H9 (cell line): ENCODE measurements at regions not wholly inside any gene's neighbourhood (a gene's known extent, or its start where the extent isn't known, plus 50 kb on each side); places are given as distances from the start of the nearest gene placed in this dataset.

Experiments used
- DNase-seq: peaks from one replicate; pipeline ENCODE4 v3.0.0-alpha.2; 2017
- H2AFZ ChIP-seq: one replicate; pipeline ENCODE4 v1.6.1; 2013; ENCODE audit warnings: mild to moderate bottlenecking, low read length, control low read depth, moderate library complexity
- H2AK5ac ChIP-seq: 2 replicates; pipeline ENCODE4 v1.6.1; 2013; ENCODE audit warnings: low read length, control low read depth, mixed read lengths; ENCODE audit not compliant: insufficient read length
- H2BK120ac ChIP-seq: one replicate; pipeline ENCODE4 v1.6.1; 2013; ENCODE audit warnings: low read depth, mild to moderate bottlenecking, low read length, control low read depth, inconsistent platforms; ENCODE audit not compliant: poor library complexity, severe bottlenecking
- H2BK12ac ChIP-seq: 2 replicates; pipeline ENCODE4 v1.6.1; 2013; ENCODE audit warnings: low read length, control low read depth, mixed read lengths, low read depth; ENCODE audit not compliant: insufficient read length
- H2BK15ac ChIP-seq: 2 replicates; pipeline ENCODE4 v1.6.1; 2013; ENCODE audit warnings: low read depth, low read length, control low read depth
- H2BK20ac ChIP-seq: one replicate; pipeline ENCODE4 v1.6.1; 2013; ENCODE audit warnings: low read depth, mild to moderate bottlenecking, low read length, control low read depth, inconsistent platforms; ENCODE audit not compliant: poor library complexity, severe bottlenecking
- H2BK5ac ChIP-seq: 2 replicates; pipeline ENCODE4 v1.6.1; 2013; ENCODE audit warnings: low read length, control low read depth, mixed read lengths; ENCODE audit not compliant: insufficient read length
- H3K14ac ChIP-seq: 2 replicates; pipeline ENCODE4 v1.6.1; 2013; ENCODE audit warnings: low read length, control low read depth; ENCODE audit not compliant: insufficient read depth
- H3K18ac ChIP-seq: 2 replicates; pipeline ENCODE4 v1.6.1; 2013; ENCODE audit warnings: low read depth, mild to moderate bottlenecking, mixed read lengths, low read length, control low read depth; ENCODE audit not compliant: insufficient read length
- H3K23ac ChIP-seq: 2 replicates; pipeline ENCODE4 v1.6.1; 2013; ENCODE audit warnings: low read length, control low read depth, mixed read lengths, low read depth; ENCODE audit not compliant: insufficient read length
- H3K23me2 ChIP-seq: 2 replicates; pipeline ENCODE4 v1.6.1; 2013; ENCODE audit warnings: low read depth, mild to moderate bottlenecking, mixed read lengths, low read length, control low read depth; ENCODE audit not compliant: insufficient read length, poor library complexity, severe bottlenecking
- H3K27ac ChIP-seq: 2 replicates; pipeline ENCODE4 v1.5.1; 2013; ENCODE audit warnings: low read length, control low read depth, mixed read lengths, low read depth; ENCODE audit not compliant: insufficient read length
- H3K27me3 ChIP-seq: 2 replicates; pipeline ENCODE4 v1.6.1; 2013; ENCODE audit warnings: low read length, control low read depth, inconsistent platforms; ENCODE audit not compliant: insufficient read depth
- H3K4ac ChIP-seq: 2 replicates; pipeline ENCODE4 v1.6.1; 2013; ENCODE audit warnings: low read depth, mild to moderate bottlenecking, control low read depth, inconsistent platforms, low read length, moderate library complexity
- H3K4me1 ChIP-seq: 2 replicates; pipeline ENCODE4 v1.6.1; 2013; ENCODE audit warnings: low read length, control low read depth, inconsistent platforms; ENCODE audit not compliant: insufficient read depth
- H3K4me2 ChIP-seq: 2 replicates; pipeline ENCODE4 v1.6.1; 2013; ENCODE audit warnings: low read length, control low read depth, mixed read lengths; ENCODE audit not compliant: insufficient read length, insufficient read depth
- H3K56ac ChIP-seq: 2 replicates; pipeline ENCODE4 v1.6.1; 2013; ENCODE audit warnings: low read depth, mild to moderate bottlenecking, mixed read lengths, low read length, control low read depth; ENCODE audit not compliant: insufficient read length
- H3K79me1 ChIP-seq: 2 replicates; pipeline ENCODE4 v1.6.1; 2013; ENCODE audit warnings: low read depth, mild to moderate bottlenecking, moderate library complexity, low read length, control low read depth, inconsistent platforms; ENCODE audit not compliant: insufficient read depth, poor library complexity, severe bottlenecking
- H3K79me2 ChIP-seq: 2 replicates; pipeline ENCODE4 v1.6.1; 2013; ENCODE audit warnings: low read length, control low read depth, inconsistent platforms; ENCODE audit not compliant: insufficient read depth
- H3K9ac ChIP-seq: 2 replicates; pipeline ENCODE4 v1.6.1; 2013; ENCODE audit warnings: low read length, control low read depth, mixed read lengths; ENCODE audit not compliant: insufficient read length; ENCODE audit errors: extremely low read depth
- H3K9me3 ChIP-seq: one replicate; pipeline ENCODE4 v1.6.1; 2013; ENCODE audit warnings: low read depth, low read length, inconsistent platforms; ENCODE audit not compliant: control insufficient read depth
- H3T11ph ChIP-seq: one replicate; pipeline ENCODE4 v1.6.1; 2013; ENCODE audit warnings: mild to moderate bottlenecking, low read length, control low read depth, inconsistent platforms
- H4K20me1 ChIP-seq: one replicate; pipeline ENCODE4 v1.6.1; 2013; ENCODE audit not compliant: control insufficient read depth, insufficient read length, insufficient read depth
- H4K5ac ChIP-seq: 2 replicates; pipeline ENCODE4 v1.6.1; 2013; ENCODE audit warnings: low read depth, mild to moderate bottlenecking, mixed read lengths, low read length, control low read depth; ENCODE audit not compliant: insufficient read length
- H4K8ac ChIP-seq: replicated peaks from 2 replicates; pipeline ENCODE4 v1.6.1; 2013; ENCODE audit warnings: low read length, control low read depth, mixed read lengths, low read depth; ENCODE audit not compliant: insufficient read length
- H4K91ac ChIP-seq: 2 replicates; pipeline ENCODE4 v1.6.1; 2013; ENCODE audit warnings: low read depth, mild to moderate bottlenecking, moderate library complexity, mixed read lengths, low read length, control low read depth; ENCODE audit not compliant: insufficient read length
- H3K27ac Mint-ChIP-seq, 3 experiments: 2 replicates in 2 of 3; 3 replicates in 1 of 3; pipeline ENCODE4 v1.8.0; 2020 to 2021; ENCODE audit warnings: mixed read lengths in 3 of 3, mild to moderate bottlenecking in 1 of 3, moderate library complexity in 1 of 3
- H3K27me3 Mint-ChIP-seq: 2 replicates; pipeline ENCODE4 v1.8.0; 2021; ENCODE audit warnings: low read depth, mild to moderate bottlenecking, moderate library complexity, mixed read lengths
- H3K36me3 Mint-ChIP-seq, 3 experiments: 2 replicates in 2 of 3; 3 replicates in 1 of 3; pipeline ENCODE4 v1.8.0; 2020 to 2021; ENCODE audit warnings: low read depth in 3 of 3, mixed read lengths in 3 of 3; ENCODE audit not compliant: insufficient read depth in 1 of 3
- H3K4me1 Mint-ChIP-seq, 2 experiments: 2 replicates each; pipeline ENCODE4 v1.8.0; 2020; ENCODE audit warnings: mixed read lengths in 2 of 2
- H3K4me3 Mint-ChIP-seq, 2 experiments: 2 replicates in 1 of 2; 3 replicates in 1 of 2; pipeline ENCODE4 v1.8.0; 2020 to 2021; ENCODE audit warnings: mild to moderate bottlenecking in 2 of 2, mixed read lengths in 2 of 2, moderate library complexity in 1 of 2
- H3K9me3 Mint-ChIP-seq, 2 experiments: 2 replicates in 1 of 2; 3 replicates in 1 of 2; pipeline ENCODE4 v1.8.0; 2020; ENCODE audit warnings: mild to moderate bottlenecking in 2 of 2, mixed read lengths in 2 of 2, moderate library complexity in 1 of 2
- CTCF ChIP-seq: fragments of 200-600 bp; sonication (generic); conservative IDR thresholded peaks from 3 replicates; pipeline ENCODE4 v1.8.0; 2021; ENCODE audit warnings: antibody characterized with exemption, mild to moderate bottlenecking
- WGBS: extraction: QIAGEN DNeasy Blood & Tissue Kit; methylation state at CpG from one replicate; pipeline ENCODE4 v1.1.7; 2013; ENCODE audit warnings: missing lambda C conversion rate, low lambda C conversion rate, mixed read lengths; ENCODE audit not compliant: insufficient read length; ENCODE audit errors: extremely low coverage; 5-methylcytosine and 5-hydroxymethylcytosine counted together

GRCh38 chr10:81806842-81807241 lies 68.2 kb upstream of the NRG3 start:
- H3K14ac ChIP-seq: no peak overlapping the region
- no peak overlapping the region for H3K18ac ChIP-seq
- H3K79me2 ChIP-seq: no peaks in the 10 kb centered on the region
- H4K5ac ChIP-seq: no peak overlapping the region
- H4K8ac ChIP-seq: no peak overlapping the region
- no peak overlapping the region for H2BK12ac ChIP-seq
- Mint-ChIP-seq H3K27me3 (no peaks in the 10 kb centered on the region), H3K27ac (no peak overlapping the region; a peak in 1 of 7 replicates), H3K4me3 (no peak overlapping the region), H3K9me3 (peaks cover 18 to 26% of the 10 kb centered on the region in 2 experiments; a peak in 4 of 5 replicates), H3K36me3 (peaks cover 3 to 31% (median 7%) of the 10 kb centered on the region in 3 experiments; a peak in 5 of 7 replicates), H3K4me1 (peaks cover 0 to 4% of the 10 kb centered on the region in 2 experiments; a peak in 1 of 4 replicates)
- no peak overlapping the region for H3K9ac ChIP-seq
- no peak overlapping the region for H3K23ac ChIP-seq
- H2BK15ac ChIP-seq: no peak overlapping the region
- no peak overlapping the region for H2AFZ ChIP-seq
- H2BK20ac ChIP-seq: no peak overlapping the region
- H3K56ac ChIP-seq: no peak overlapping the region
- no peak overlapping the region for H2BK5ac ChIP-seq
- no peak overlapping the region for H3T11ph ChIP-seq
- H2AK5ac ChIP-seq: no peak overlapping the region
- H3K27me3 ChIP-seq: no peaks in the 10 kb centered on the region
- H3K9me3 ChIP-seq: no peaks in the 10 kb centered on the region
- H2BK120ac ChIP-seq: no peak overlapping the region
- no peak for TF ChIP-seq CTCF
- H4K20me1 ChIP-seq: no peaks in the 10 kb centered on the region
- no peak for DNase-seq
- H4K91ac ChIP-seq: no peak overlapping the region
- H3K4ac ChIP-seq: no peak overlapping the region
- H3K79me1 ChIP-seq: no peaks in the 10 kb centered on the region
- no peaks in the 10 kb centered on the region for H3K4me1 ChIP-seq
- no CpG with 5 or more reads among the region's 3 CpGs for WGBS
- H3K4me2 ChIP-seq: no peak overlapping the region
- no peaks in the 10 kb centered on the region for H3K23me2 ChIP-seq
- no peak overlapping the region for H3K27ac ChIP-seq
